Endodermal cell (in vitro differentiated cells): ENCODE measurements at regions not wholly inside any gene's neighbourhood (a gene's known extent, or its start where the extent isn't known, plus 50 kb on each side); places are given as distances from the start of the nearest gene placed in this dataset.
"Not testable (repeated sequence)": the region's sequence is repeated elsewhere in the genome, so short reads cannot be mapped to it uniquely, and the experiment has no call there.

Experiments
- DNase-seq: peaks from one replicate; pipeline ENCODE4 v3.0.0-alpha.2; 2017
- H3K27ac ChIP-seq: 2 replicates; pipeline ENCODE4 v1.5.1; 2013; ENCODE audit warnings: mild to moderate bottlenecking, low read depth, low read length, moderate library complexity
- H3K27me3 ChIP-seq: 2 replicates; pipeline ENCODE4 v1.6.1; 2013; ENCODE audit warnings: mild to moderate bottlenecking, low read length, moderate library complexity; ENCODE audit not compliant: insufficient read depth, control insufficient read depth, poor library complexity, severe bottlenecking
- H3K36me3 ChIP-seq: 2 replicates; pipeline ENCODE4 v1.7.0; 2013; ENCODE audit warnings: mild to moderate bottlenecking, low read length, moderate library complexity; ENCODE audit not compliant: control insufficient read depth, insufficient read depth
- H3K4me1 ChIP-seq: one replicate; pipeline ENCODE4 v1.7.0; 2013; ENCODE audit warnings: low read length; ENCODE audit not compliant: control insufficient read depth, insufficient read depth
- H3K4me3 ChIP-seq: 2 replicates; pipeline ENCODE4 v1.5.1; 2013; ENCODE audit warnings: mild to moderate bottlenecking, low read length, moderate library complexity
- H3K9ac ChIP-seq: 2 replicates; pipeline ENCODE4 v1.6.1; 2013; ENCODE audit warnings: mild to moderate bottlenecking, low read length, moderate library complexity; ENCODE audit not compliant: poor library complexity, severe bottlenecking; ENCODE audit errors: extremely low read depth
- H3K9me3 ChIP-seq: 2 replicates; pipeline ENCODE4 v1.6.1; 2013; ENCODE audit warnings: mild to moderate bottlenecking, low read length, moderate library complexity; ENCODE audit not compliant: control insufficient read depth
- H3K27ac Mint-ChIP-seq: 2 replicates; pipeline ENCODE4 v1.8.0; 2020; ENCODE audit warnings: mixed read lengths
- H3K27me3 Mint-ChIP-seq: 2 replicates; pipeline ENCODE4 v1.8.0; 2021; ENCODE audit warnings: mild to moderate bottlenecking, mixed read lengths; ENCODE audit not compliant: insufficient read depth
- H3K36me3 Mint-ChIP-seq: 2 replicates; pipeline ENCODE4 v1.8.0; 2020; ENCODE audit warnings: low read depth, mixed read lengths
- H3K4me1 Mint-ChIP-seq: 2 replicates; pipeline ENCODE4 v1.8.0; 2020; ENCODE audit warnings: mixed read lengths
- H3K4me3 Mint-ChIP-seq: 2 replicates; pipeline ENCODE4 v1.8.0; 2020; ENCODE audit warnings: mild to moderate bottlenecking, moderate library complexity, mixed read lengths
- H3K9me3 Mint-ChIP-seq: 2 replicates; pipeline ENCODE4 v1.8.0; 2020; ENCODE audit warnings: mild to moderate bottlenecking, mixed read lengths
- WGBS, 2 experiments: methylation state at CpG; one replicate each; pipeline versions ENCODE4 v1.1.5 to v1.1.7; 2013; ENCODE audit warnings: missing lambda C conversion rate in 2 of 2, mixed read lengths in 1 of 2; ENCODE audit not compliant: insufficient coverage in 1 of 2, insufficient read length in 1 of 2; 5-methylcytosine and 5-hydroxymethylcytosine counted together
- TF ChIP-seq, protein P1 (sequence below): fragments of 200-600 bp; sonication (generic); conservative IDR thresholded peaks from 2 replicates; pipeline ENCODE4 v1.5.0; 2021; ENCODE audit warnings: antibody characterized with exemption, mild to moderate bottlenecking

DNA sequence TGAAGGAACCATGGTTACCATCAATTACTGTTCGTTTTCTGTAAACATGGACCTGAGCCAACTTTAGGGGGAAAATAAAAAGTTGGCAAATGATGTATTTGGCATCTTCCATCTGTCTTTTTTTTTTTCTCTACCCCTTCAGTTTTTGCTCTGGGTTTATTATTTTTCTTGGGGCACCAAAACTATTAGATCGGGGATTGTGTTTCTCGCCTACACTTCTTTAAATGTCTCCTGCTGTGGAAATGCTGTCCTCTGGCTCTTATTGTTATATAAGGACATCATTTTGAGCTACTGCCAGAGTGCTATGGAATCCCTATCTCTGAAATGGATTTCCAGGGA is 234.0 kb upstream of the SLIT2 start:
- no peaks in the 10 kb centered on the region for H3K27me3 Mint-ChIP-seq

DNA sequence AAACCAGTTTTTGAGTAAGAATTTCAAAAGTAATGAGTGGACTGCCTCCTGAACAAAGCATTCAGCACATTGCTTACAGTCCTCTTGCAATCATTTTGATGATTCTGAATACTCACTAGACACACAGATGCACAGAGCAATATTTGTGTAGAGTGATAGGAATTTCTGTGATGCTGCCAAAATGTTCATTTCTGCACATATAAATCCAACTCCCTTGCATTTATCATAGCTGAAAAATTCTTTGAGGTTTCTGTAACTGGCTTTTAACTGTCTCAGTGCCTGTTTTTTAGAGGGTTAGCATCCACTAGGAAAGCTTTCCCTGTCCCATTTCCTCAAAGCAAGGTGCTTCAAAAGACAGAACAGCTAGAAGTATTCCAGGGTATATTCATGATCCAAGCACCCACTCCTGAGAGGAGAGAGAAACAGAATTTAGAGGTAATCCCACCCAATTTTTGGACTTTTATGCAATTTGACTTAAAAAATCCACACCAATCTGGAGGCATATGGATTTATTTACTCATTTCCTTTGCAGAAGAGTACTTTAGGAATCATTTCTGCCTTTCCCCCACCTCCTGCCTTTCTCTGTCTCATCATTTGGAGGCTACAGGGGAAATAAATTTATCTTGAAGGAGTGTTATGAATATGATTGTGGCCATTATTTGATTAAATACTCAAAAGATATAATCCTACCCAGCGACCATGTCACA is 234.5 kb upstream of the SLIT2 start:
- Histone ChIP-seq H3K9me3 (no peaks in the 10 kb centered on the region), H3K4me1 (no peaks in the 10 kb centered on the region), H3K9ac (no peak overlapping the region), H3K27me3 (no peaks in the 10 kb centered on the region), H3K4me3 (no peak overlapping the region), H3K27ac (no peak overlapping the region), H3K36me3 (no peaks in the 10 kb centered on the region)
- H3K27ac Mint-ChIP-seq, result no peak overlapping the region
- no peak for DNase-seq
- TF ChIP-seq, protein P1, sequence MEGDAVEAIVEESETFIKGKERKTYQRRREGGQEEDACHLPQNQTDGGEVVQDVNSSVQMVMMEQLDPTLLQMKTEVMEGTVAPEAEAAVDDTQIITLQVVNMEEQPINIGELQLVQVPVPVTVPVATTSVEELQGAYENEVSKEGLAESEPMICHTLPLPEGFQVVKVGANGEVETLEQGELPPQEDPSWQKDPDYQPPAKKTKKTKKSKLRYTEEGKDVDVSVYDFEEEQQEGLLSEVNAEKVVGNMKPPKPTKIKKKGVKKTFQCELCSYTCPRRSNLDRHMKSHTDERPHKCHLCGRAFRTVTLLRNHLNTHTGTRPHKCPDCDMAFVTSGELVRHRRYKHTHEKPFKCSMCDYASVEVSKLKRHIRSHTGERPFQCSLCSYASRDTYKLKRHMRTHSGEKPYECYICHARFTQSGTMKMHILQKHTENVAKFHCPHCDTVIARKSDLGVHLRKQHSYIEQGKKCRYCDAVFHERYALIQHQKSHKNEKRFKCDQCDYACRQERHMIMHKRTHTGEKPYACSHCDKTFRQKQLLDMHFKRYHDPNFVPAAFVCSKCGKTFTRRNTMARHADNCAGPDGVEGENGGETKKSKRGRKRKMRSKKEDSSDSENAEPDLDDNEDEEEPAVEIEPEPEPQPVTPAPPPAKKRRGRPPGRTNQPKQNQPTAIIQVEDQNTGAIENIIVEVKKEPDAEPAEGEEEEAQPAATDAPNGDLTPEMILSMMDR, result no peak
- H3K9me3 Mint-ChIP-seq, result no peaks in the 10 kb centered on the region
- H3K4me3 Mint-ChIP-seq, result no peak overlapping the region
- H3K4me1 Mint-ChIP-seq, result no peaks in the 10 kb centered on the region
- H3K36me3 Mint-ChIP-seq, result no peaks in the 10 kb centered on the region
- H3K27me3 Mint-ChIP-seq, result no peaks in the 10 kb centered on the region
- 90% methylated on average over 1 of the region's 1 CpG; no CpG with 5 or more reads in 1 of the 2 experiments for WGBS, 2 experiments

More for the DNA sequence above, 234.0 kb upstream of the SLIT2 start:
- H3K4me3 ChIP-seq, result no peak overlapping the region
- no peaks in the 10 kb centered on the region for H3K4me1 ChIP-seq
- Mint-ChIP-seq H3K9me3 (no peaks in the 10 kb centered on the region), H3K4me1 (no peaks in the 10 kb centered on the region), H3K36me3 (no peaks in the 10 kb centered on the region), H3K4me3 (no peak overlapping the region), H3K27ac (no peak overlapping the region)
- DNase-seq, result no peak
- H3K27me3 ChIP-seq, result no peaks in the 10 kb centered on the region
- H3K27ac ChIP-seq, result no peak overlapping the region
- TF ChIP-seq, protein P1, result no peak
- no peaks in the 10 kb centered on the region for H3K36me3 ChIP-seq
- H3K9ac ChIP-seq, result no peak overlapping the region
- no peaks in the 10 kb centered on the region for H3K9me3 ChIP-seq
- 95% methylated on average over 3 of the region's 3 CpGs; no CpG with 5 or more reads in 1 of the 2 experiments for WGBS, 2 experiments

DNA sequence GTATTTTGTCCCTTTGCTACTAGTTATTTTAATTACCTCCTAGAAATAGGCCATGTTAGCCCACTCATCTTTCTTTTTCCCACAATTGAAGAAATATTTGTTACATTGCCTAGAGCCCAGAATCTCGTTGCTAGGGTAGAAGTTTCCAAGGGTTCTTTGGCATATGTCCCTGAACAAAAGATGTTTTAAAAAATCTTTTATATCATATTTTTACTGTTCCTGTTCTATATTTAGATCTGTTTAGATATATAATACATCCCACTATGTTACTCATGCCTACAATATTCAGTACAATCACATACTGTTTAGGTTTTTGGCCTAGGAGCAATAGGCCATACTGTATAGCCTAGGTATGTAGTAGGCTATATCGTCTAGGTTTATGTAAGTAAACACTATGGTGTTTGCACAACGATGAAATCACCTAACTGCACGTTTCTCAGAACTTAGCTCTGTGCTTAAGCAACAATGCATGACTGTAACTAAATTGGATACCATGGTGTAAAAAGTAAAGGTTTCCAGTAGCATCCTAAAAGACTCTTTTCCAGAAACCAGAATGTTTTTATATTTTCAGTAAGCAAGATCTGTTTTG is 236.0 kb upstream of the SLIT2 start:
- Histone ChIP-seq H3K27ac (no peak overlapping the region), H3K36me3 (no peaks in the 10 kb centered on the region), H3K4me3 (no peak overlapping the region), H3K9me3 (no peaks in the 10 kb centered on the region), H3K4me1 (no peaks in the 10 kb centered on the region), H3K27me3 (no peaks in the 10 kb centered on the region), H3K9ac (no peak overlapping the region)
- H3K36me3 Mint-ChIP-seq, result no peaks in the 10 kb centered on the region
- TF ChIP-seq, protein P1, result no peak
- H3K4me1 Mint-ChIP-seq, result no peaks in the 10 kb centered on the region
- H3K27ac Mint-ChIP-seq, result no peak overlapping the region
- WGBS, 2 experiments, result 91 to 100% methylated on average over 3 of the region's 4 CpGs
- no peaks in the 10 kb centered on the region for H3K27me3 Mint-ChIP-seq
- no peak overlapping the region for H3K4me3 Mint-ChIP-seq
- no peaks in the 10 kb centered on the region for H3K9me3 Mint-ChIP-seq
- no peak for DNase-seq

DNA sequence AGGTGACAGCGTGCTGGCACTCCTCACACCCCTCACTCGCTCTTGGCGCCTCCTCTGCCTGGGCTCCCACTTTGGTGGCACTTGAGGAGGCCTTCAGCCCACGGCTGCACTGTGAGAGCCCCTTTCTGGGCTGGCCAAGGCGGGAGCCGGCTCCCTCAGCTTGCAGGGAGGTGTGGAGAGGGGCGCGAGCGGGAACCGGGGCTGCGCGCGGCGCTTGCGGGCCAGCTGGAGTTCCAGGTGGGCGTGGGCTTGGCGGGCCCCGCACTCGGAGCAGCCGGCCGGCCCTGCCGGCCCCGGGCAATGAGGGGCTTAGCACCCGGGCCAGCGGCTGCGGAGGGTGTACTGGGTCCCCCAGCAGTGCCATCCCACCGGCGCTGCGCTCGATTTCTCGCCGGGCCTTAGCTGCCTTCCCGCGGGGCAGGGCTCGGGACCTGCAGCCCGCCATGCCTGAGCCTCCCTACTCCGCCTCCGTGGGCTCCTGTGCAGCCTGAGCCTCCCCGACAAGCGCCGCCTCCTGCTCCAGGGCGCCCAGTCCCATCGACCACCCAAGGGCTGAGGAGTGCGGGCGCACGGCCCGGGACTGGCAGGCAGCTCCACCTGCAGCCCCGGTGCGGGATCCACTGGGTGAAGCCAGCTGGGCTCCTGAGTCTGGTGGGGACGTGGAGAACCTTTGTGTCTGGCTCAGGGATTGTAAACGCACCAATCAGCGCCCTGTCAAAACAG is 247.7 kb upstream of the SLIT2 start:
- H3K4me1 Mint-ChIP-seq, H3K27ac Mint-ChIP-seq, H3K4me3 ChIP-seq, H3K27ac ChIP-seq, H3K36me3 Mint-ChIP-seq, H3K4me1 ChIP-seq, H3K9me3 ChIP-seq, H3K36me3 ChIP-seq, H3K9ac ChIP-seq, H3K27me3 Mint-ChIP-seq, H3K27me3 ChIP-seq, H3K9me3 Mint-ChIP-seq, H3K4me3 Mint-ChIP-seq, DNase-seq: not testable (repeated sequence)
- WGBS, 2 experiments, result 95 to 96% methylated on average over 20 to 44 of the region's 52 CpGs
